Peyer's patch (tissue), 4 donors: ENCODE measurements at regions not wholly inside any gene's neighbourhood (a gene's known extent, or its start where the extent isn't known, plus 50 kb on each side); places are given as distances from the start of the nearest gene placed in this dataset.

Experiments used
- DNase-seq, 3 donors: peaks; one replicate each; pipeline ENCODE4 v3.0.0-alpha.2; 2017 to 2019
- H3K27ac ChIP-seq, 4 donors: fragments of 200-600 bp; sonication (generic); one replicate each; pipeline ENCODE4 v1.5.1; 2016 to 2019
- H3K27me3 ChIP-seq, 2 donors: fragments of 200-600 bp; sonication (generic); one replicate each; pipeline ENCODE4 v1.5.1; 2019
- H3K36me3 ChIP-seq, 3 donors: fragments of 200-600 bp; sonication (generic); one replicate each; pipeline ENCODE4 v1.5.1; 2016 to 2019
- H3K4me1 ChIP-seq, 4 donors: fragments of 200-600 bp; sonication (generic); one replicate each; pipeline ENCODE4 v1.5.1; 2016 to 2019
- H3K4me3 ChIP-seq, 4 donors: fragments of 200-600 bp; sonication (generic); 1 replicate in 3 of 4; 2 replicates in 1 of 4; pipeline ENCODE4 v1.5.1; 2016 to 2019; ENCODE audit warnings: mild to moderate bottlenecking in 1 of 4
- H3K9me3 ChIP-seq, 4 donors: fragments of 200-600 bp; sonication (generic); one replicate each; pipeline ENCODE4 v1.5.1; 2016 to 2019; ENCODE audit warnings: mild to moderate bottlenecking in 1 of 4
- POLR2A ChIP-seq, 2 donors: fragments of 450-650 bp; IDR thresholded peaks; one replicate each; pipeline ENCODE4 v1.5.1; 2017; ENCODE audit warnings: antibody characterized with exemption in 2 of 2, mild to moderate bottlenecking in 2 of 2, moderate library complexity in 2 of 2
- TF ChIP-seq, protein P1 (sequence below), 6 experiments: fragments of 450-650 bp in 4 of 6; fragments of 200-600 bp in 2 of 6; sonication (generic) in 1 of 6; IDR thresholded peaks; one replicate each; pipeline ENCODE4 v1.5.1; 2017 to 2019; ENCODE audit warnings: antibody characterized with exemption in 6 of 6, mild to moderate bottlenecking in 3 of 6, moderate library complexity in 1 of 6

DNA sequence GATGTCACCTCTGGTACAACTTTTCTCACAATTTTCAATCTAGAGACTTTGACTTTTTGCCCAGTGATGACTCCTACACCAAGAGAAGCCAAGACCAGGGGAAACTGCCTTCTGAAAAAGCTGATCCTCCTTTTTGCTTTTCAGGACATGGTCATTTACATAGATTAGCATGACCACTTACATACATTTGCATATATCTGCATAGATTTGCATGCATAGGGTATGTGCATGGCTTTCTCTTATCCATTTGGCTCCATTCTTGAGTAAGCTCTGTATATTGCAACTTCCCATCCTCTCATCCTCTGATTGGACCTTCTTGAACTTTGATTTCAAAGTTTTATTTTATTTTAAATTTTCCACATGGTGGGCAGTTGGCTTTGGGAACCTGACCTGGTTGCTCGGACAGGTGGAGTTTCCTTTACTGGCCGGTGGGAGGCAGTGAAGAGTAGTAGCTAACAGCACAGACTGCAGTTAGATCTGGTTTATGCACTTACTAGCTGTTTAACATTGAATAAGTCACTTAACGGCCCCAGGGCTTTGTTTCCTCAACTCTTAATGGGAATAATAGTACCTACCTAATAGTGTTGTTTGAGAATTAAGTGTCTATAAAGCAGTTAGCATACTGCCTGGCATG lies 92.9 kb downstream of the GPR139 start:
- Histone ChIP-seq H3K27ac (no peak overlapping the region), H3K4me1 (no peaks in the 10 kb centered on the region), H3K4me3 (no peak overlapping the region), H3K9me3 (no peaks in the 10 kb centered on the region), H3K36me3 (no peaks in the 10 kb centered on the region), H3K27me3 (no peaks in the 10 kb centered on the region)
- TF ChIP-seq POLR2A (IDR thresholded peaks at IDR 0.05), result no peak
- TF ChIP-seq, protein P1, sequence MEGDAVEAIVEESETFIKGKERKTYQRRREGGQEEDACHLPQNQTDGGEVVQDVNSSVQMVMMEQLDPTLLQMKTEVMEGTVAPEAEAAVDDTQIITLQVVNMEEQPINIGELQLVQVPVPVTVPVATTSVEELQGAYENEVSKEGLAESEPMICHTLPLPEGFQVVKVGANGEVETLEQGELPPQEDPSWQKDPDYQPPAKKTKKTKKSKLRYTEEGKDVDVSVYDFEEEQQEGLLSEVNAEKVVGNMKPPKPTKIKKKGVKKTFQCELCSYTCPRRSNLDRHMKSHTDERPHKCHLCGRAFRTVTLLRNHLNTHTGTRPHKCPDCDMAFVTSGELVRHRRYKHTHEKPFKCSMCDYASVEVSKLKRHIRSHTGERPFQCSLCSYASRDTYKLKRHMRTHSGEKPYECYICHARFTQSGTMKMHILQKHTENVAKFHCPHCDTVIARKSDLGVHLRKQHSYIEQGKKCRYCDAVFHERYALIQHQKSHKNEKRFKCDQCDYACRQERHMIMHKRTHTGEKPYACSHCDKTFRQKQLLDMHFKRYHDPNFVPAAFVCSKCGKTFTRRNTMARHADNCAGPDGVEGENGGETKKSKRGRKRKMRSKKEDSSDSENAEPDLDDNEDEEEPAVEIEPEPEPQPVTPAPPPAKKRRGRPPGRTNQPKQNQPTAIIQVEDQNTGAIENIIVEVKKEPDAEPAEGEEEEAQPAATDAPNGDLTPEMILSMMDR (IDR thresholded peaks at IDR 0.05), result peak in 3 of 6 experiments; percentile 35 to 45 (median 38)
- no peak for DNase-seq

DNA sequence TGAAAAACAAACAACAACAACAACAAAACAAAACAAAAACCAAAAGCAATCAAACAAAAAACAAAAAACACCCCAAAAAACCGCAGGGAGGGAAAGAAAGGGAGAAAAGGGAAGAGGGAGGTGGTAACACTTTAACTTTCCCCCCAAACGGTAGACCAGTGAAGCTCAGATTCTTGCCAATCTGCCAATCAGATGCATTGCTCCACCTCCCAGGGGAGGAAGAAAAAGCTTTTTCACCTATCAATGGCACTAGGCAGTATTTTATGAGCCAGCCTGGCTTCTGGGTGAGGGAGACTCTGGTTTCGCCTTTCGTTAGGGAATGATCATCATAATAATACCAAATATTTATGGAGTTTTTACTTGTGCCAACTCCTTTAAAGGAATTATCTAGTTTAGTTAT lies 94.1 kb downstream of the GPR139 start:
- Histone ChIP-seq H3K4me1 (no peaks in the 10 kb centered on the region), H3K27ac (no peak overlapping the region), H3K36me3 (no peaks in the 10 kb centered on the region), H3K27me3 (no peaks in the 10 kb centered on the region), H3K9me3 (no peaks in the 10 kb centered on the region), H3K4me3 (no peak overlapping the region)
- no peak for DNase-seq
- no peak for TF ChIP-seq POLR2A (IDR thresholded peaks at IDR 0.05)
- TF ChIP-seq, protein P1 (IDR thresholded peaks at IDR 0.05), result no peak

DNA sequence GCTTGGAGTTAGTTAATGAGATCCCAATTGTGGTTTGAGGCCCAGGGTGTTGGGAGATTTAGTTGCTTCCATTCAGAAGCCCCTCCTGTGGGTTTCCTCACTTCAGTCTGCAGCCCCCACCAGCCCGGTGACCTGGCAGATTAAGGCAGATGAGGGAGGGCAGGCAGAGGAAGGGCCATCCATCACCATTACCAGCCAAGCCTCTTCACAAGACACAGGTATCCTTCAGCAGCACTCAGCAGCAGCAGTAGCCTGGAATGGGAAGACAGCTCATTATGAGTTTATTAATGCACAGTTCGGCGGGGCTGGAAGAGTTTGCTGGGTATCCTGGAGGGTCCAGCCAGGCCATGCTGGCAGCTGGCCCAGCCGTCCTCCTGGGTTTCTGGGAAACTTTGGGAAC lies 90.0 kb upstream of the GPRC5B start:
- DNase-seq, result no peak
- no peaks in the 10 kb centered on the region for H3K27me3 ChIP-seq
- H3K4me1 ChIP-seq, result no peaks in the 10 kb centered on the region
- TF ChIP-seq, protein P1 (IDR thresholded peaks at IDR 0.05), result no peak
- no peak for TF ChIP-seq POLR2A (IDR thresholded peaks at IDR 0.05)
- H3K9me3 ChIP-seq, result no peaks in the 10 kb centered on the region
- H3K36me3 ChIP-seq, result no peaks in the 10 kb centered on the region
- H3K4me3 ChIP-seq, result no peak overlapping the region
- no peak overlapping the region for H3K27ac ChIP-seq

DNA sequence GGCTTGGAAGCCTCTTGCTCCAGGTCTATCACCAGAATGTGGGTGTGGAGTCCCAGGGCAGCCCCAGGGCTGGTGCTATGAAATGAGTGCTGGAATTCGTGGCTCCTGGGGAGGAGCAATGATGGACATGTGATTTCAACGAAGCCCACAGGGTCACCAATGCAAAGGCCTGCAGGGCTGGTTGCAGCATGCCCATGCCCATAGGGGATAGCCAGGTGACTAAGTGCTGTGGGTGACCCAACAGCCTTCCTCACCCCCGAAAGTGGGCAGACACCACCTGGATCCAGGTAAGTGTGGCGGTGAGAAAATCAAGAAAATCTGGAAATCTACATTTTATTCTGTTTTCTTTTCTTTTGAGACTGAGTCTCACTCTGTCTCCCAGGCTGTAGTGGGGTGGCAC lies 87.5 kb upstream of the GPRC5B start:
- Histone ChIP-seq H3K36me3 (no peaks in the 10 kb centered on the region), H3K27ac (no peak overlapping the region), H3K27me3 (no peaks in the 10 kb centered on the region), H3K4me3 (no peak overlapping the region), H3K9me3 (no peaks in the 10 kb centered on the region), H3K4me1 (no peaks in the 10 kb centered on the region)
- no peak for DNase-seq
- TF ChIP-seq, protein P1 (IDR thresholded peaks at IDR 0.05), result no peak
- no peak for TF ChIP-seq POLR2A (IDR thresholded peaks at IDR 0.05)

DNA sequence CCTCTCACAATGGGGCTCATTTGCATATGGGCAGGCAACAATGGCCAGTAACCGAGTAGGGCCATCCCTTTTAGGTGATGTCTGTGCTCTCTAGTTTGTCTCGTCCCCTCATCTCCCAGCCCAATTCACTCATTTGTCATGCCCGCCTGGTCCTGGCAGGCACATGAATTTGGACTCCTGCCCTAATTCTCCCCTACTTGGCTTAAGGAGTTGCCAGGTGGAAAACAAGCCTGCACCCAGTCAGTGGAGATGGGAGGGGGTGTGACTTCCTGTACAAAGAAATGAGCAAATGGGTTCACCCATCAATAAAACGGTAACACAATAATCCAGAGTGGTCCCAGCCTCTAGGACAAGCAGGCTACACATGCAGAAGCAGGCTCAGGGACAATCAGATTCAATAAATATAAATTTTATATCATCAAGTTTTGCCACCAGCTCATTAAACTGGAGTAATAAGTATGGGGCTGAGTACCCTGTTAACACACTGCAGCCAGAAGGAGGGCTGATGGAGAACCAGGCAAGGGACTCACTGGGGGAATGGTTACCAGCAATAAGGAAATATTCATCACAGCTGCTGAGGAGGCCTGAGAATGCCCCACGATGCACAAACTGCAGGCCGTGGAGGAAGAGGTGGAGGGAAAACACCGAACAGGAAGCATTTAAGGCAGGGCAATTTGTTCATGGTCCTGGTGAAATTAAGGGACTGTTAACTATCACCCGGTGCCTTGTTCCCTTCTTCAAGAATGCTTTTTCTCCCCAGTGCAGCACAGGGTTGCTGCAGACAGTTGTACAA lies 84.4 kb upstream of the GPRC5B start:
- no peak for DNase-seq
- Histone ChIP-seq H3K4me3 (no peak overlapping the region), H3K27ac (no peak overlapping the region), H3K27me3 (no peaks in the 10 kb centered on the region), H3K4me1 (no peaks in the 10 kb centered on the region), H3K36me3 (no peaks in the 10 kb centered on the region), H3K9me3 (no peaks in the 10 kb centered on the region)
- TF ChIP-seq, protein P1 (IDR thresholded peaks at IDR 0.05), result no peak
- no peak for TF ChIP-seq POLR2A (IDR thresholded peaks at IDR 0.05)
